ENCODE measurements at regions not wholly inside any gene's neighbourhood (a gene's known extent, or its start where the extent isn't known, plus 50 kb on each side); places are given as distances from the start of the nearest gene placed in this dataset.

DNA sequence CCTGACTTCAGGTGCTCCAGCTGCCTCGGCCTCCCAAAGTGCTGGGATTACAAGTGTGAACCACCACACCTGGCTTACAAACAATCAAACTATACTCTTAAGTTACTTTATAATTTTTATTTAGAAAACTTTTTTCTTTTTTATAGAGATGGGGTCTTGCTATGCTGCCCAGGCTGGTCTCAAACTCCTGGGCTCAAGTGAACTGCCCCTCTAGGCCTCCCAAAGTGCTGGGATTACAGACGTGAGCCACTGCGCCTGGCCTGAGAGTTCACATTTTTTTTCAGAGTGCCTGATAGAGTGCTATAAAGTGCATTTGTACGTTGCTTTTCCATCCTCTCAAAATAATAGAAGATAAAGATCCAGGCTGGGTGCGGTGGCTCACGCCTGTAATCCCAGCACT lies 102.0 kb upstream of the TBL1XR1 start:
- DNase-seq (ENCODE audit: low read depth) = no peak
- no peak overlapping the region for H3K4me3 ChIP-seq (ENCODE audit: control insufficient read depth, low read depth, low read length)
- TF ChIP-seq, protein P1, sequence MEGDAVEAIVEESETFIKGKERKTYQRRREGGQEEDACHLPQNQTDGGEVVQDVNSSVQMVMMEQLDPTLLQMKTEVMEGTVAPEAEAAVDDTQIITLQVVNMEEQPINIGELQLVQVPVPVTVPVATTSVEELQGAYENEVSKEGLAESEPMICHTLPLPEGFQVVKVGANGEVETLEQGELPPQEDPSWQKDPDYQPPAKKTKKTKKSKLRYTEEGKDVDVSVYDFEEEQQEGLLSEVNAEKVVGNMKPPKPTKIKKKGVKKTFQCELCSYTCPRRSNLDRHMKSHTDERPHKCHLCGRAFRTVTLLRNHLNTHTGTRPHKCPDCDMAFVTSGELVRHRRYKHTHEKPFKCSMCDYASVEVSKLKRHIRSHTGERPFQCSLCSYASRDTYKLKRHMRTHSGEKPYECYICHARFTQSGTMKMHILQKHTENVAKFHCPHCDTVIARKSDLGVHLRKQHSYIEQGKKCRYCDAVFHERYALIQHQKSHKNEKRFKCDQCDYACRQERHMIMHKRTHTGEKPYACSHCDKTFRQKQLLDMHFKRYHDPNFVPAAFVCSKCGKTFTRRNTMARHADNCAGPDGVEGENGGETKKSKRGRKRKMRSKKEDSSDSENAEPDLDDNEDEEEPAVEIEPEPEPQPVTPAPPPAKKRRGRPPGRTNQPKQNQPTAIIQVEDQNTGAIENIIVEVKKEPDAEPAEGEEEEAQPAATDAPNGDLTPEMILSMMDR (IDR thresholded peaks at IDR 0.05; ENCODE audit: control insufficient read depth, insufficient read depth, low read depth, low read length, missing control alignments) = no peak

DNA sequence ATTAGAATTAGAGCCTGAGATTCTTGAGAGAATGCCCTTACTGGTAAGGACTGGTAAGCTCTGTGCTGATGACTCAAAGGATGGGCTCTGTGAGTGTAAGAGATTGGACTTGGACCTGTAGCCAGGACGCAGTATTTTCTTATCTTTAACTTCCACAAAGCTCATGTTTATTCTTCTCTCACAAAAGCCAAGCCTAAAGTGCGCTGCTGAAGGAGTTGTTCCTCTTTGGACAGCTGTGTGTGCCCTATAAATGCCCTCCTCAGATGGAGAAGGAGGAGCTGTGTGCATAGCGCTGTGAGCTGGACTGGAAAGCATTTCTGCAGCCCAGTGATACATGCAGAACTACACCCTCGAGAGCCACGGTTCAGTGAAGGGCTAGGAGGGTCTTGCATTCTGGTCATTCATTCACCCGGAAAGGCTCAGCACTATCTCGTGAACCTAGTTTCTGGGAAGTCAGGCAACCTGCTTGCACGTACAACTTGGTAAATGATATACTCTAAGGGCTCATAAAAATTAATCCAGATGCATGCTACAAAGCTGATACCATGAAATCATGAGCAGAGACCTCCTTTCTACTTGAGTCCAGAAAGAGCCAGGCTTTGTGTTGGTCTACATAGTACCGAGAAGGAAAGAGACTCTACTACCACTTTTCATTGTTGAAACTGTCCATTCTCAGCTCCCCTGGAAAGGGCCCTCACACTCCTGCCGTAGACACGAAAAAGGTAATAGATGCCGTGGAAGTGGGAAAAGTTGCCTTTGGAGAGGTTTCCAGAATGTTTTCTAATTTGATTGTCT lies 103.0 kb upstream of the TBL1XR1 start:
- no peak for DNase-seq (ENCODE audit: low read depth)
- TF ChIP-seq, protein P1 (IDR thresholded peaks at IDR 0.05; ENCODE audit: control insufficient read depth, insufficient read depth, low read depth, low read length, missing control alignments) = no peak
- no peak overlapping the region for H3K4me3 ChIP-seq (ENCODE audit: control insufficient read depth, low read depth, low read length)

DNA sequence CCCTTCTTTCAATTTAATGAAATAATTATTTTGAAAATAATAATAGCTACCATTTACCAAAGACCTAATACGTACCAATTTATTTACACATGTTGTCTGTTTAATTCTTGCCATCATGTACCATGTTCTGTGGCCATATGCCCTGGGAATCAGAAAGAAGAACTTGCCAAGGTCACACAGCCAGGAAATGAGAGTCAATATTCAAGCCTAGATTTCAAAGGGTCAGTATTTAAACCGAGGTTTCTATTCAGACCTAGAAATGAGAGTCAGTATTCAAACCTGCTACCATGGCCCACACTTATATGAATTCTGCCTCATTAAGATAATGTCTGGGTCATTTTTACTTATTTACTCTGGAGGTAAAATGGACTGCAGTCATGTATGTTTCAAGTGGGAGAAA lies 103.6 kb upstream of the TBL1XR1 start:
- DNase-seq (ENCODE audit: low read depth) = no peak
- TF ChIP-seq, protein P1 (IDR thresholded peaks at IDR 0.05; ENCODE audit: control insufficient read depth, insufficient read depth, low read depth, low read length, missing control alignments) = no peak
- no peak overlapping the region for H3K4me3 ChIP-seq (ENCODE audit: control insufficient read depth, low read depth, low read length)

DNA sequence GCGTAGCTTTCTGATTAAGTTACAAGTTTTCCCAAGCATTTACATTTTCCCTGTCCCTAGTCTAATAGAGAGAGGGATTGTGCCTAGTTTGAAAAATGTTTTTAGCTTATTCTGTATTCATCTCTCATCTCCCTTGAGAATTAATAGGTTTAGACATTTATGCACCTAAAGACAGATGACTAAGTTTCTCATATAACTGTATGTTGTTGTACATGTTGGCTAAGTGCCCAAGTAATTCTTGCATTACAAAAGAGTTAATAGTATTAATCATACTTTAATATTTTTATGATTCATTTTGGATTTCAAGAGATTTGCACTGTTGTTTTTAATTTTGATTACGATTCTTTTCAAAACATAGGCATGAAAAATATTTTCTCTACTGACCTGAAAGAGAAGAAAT lies 109.0 kb upstream of the TBL1XR1 start:
- no peak for DNase-seq (ENCODE audit: low read depth)
- no peak overlapping the region for H3K4me3 ChIP-seq (ENCODE audit: control insufficient read depth, low read depth, low read length)
- TF ChIP-seq, protein P1 (IDR thresholded peaks at IDR 0.05; ENCODE audit: control insufficient read depth, insufficient read depth, low read depth, low read length, missing control alignments) = no peak

DNA sequence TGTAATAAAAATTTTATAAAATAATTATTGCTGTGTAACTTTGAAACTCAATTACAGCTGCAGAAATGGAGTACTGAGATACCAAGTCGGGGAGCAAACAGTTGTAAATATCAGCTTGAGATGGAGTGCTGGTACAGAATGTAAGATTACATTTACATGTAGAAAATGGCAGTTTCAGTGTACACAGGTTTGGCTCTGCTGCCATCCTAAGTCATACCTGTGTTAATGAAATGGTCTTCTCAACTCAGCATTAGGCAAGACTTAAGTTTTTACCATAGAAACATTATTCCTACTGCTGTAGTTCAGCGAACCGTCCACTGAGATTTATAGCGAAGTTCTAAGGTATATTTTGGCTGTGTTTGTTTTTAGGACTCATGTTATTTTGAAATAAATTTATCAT lies 110.1 kb upstream of the TBL1XR1 start:
- no peak overlapping the region for H3K4me3 ChIP-seq (ENCODE audit: control insufficient read depth, low read depth, low read length)
- TF ChIP-seq, protein P1 (IDR thresholded peaks at IDR 0.05; ENCODE audit: control insufficient read depth, insufficient read depth, low read depth, low read length, missing control alignments) = no peak
- no peak for DNase-seq (ENCODE audit: low read depth)

DNA sequence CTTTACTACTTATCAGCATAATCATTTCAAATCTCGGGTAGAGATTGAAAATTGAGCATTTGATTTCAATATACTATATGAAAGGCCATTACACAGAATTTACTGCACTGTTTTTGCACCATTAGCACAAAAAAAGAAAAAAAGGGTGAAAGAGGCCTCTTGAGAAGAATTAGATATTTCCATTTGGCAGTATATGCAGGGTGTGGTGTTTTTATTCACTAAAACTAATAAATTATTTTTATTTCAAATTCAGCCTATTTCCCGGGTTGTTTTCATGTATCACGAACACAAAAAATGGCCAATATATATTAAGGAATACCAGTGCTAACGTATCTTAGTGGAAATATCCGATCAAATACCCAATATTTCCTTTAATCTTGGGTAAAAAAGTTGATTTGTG lies 110.5 kb upstream of the TBL1XR1 start:
- no peak for DNase-seq (ENCODE audit: low read depth)
- H3K4me3 ChIP-seq (ENCODE audit: control insufficient read depth, low read depth, low read length) = no peak overlapping the region
- TF ChIP-seq, protein P1 (IDR thresholded peaks at IDR 0.05; ENCODE audit: control insufficient read depth, insufficient read depth, low read depth, low read length, missing control alignments) = no peak
